Endothelial cell of umbilical vein (primary cell): ENCODE measurements at regions not wholly inside any gene's neighbourhood (a gene's known extent, or its start where the extent isn't known, plus 50 kb on each side); places are given as distances from the start of the nearest gene placed in this dataset.

Experiments
- CTCF ChIP-seq, 2 donors: IDR thresholded peaks; 1 replicate in 1 of 2; 2 replicates in 1 of 2; pipeline ENCODE4 v1.5.1; 2011; ENCODE audit warnings: low read length in 2 of 2, mild to moderate bottlenecking in 2 of 2, moderate library complexity in 2 of 2, control low read depth in 1 of 2, inconsistent platforms in 1 of 2, low read depth in 1 of 2; ENCODE audit not compliant: insufficient read depth in 1 of 2; ENCODE audit errors: extremely low read depth in 1 of 2
- MAX ChIP-seq: IDR thresholded peaks from 2 replicates; pipeline ENCODE4 v1.6.1; 2011; ENCODE audit not compliant: insufficient read depth, insufficient read length
- MYC ChIP-seq: IDR thresholded peaks from one replicate; pipeline ENCODE4 v1.6.1; 2011; ENCODE audit warnings: mild to moderate bottlenecking, low read depth, low read length
- POLR2A ChIP-seq: IDR thresholded peaks from 2 replicates; pipeline ENCODE4 v1.6.1; 2012; ENCODE audit warnings: low read depth, mild to moderate bottlenecking, control low read depth, low read length
- POLR2AphosphoS5 ChIP-seq: IDR thresholded peaks from 2 replicates; pipeline ENCODE4 v1.6.1; 2012; ENCODE audit warnings: low read depth, mild to moderate bottlenecking, control low read depth, low read length, moderate library complexity; ENCODE audit not compliant: insufficient read depth

- TF ChIP-seq CTCF (IDR thresholded peaks at IDR 0.05; ENCODE audit: extremely low read depth in 1 of 2, insufficient read depth in 1 of 2, low read depth in 1 of 2, low read length in 2 of 2) (no peak), POLR2A (no peak), MYC (no peak), MAX (no peak), POLR2AphosphoS5 (no peak)
Observed at GRCh38 chr22:27329131-27329850, 472.3 kb downstream of the MN1 start.
